HCT116 (cell line): ENCODE measurements at regions not wholly inside any gene's neighbourhood (a gene's known extent, or its start where the extent isn't known, plus 50 kb on each side); places are given as distances from the start of the nearest gene placed in this dataset.

Experiments
- ATAC-seq: fragments of 200-7000 bp; cut with Tn5 transposase; 2 replicates; pipeline ENCODE4 v1.9.1; 2020; ENCODE audit warnings: mild to moderate bottlenecking, moderate library complexity
- BruUV-seq: library from RNA; stranded (reverse); fragments of 400-500 nt; replicated peaks from 2 replicates; lab custom pipeline; 2021; lab: Mats Ljungman, UMichigan
- CTCF ChIA-PET: fragments of 300-600 bp; sonication (Branson Sonifier 250); formaldehyde crosslinking; loops from one replicate; lab custom pipeline; 2021; ENCODE audit warnings: antibody characterized with exemption; lab: Charles Lee
- POLR2A ChIA-PET: fragments of 300-600, 350-600 bp; sonication (Branson Sonifier 250); formaldehyde crosslinking; loops from one replicate; lab custom pipeline; 2021; ENCODE audit warnings: antibody characterized with exemption; lab: Charles Lee
- RAD21 ChIA-PET, 2 experiments: fragments of 300-600 bp; sonication (Branson Sonifier 250); formaldehyde crosslinking; loops; one replicate each; lab custom pipeline; 2023; ENCODE audit warnings: low total read pairs in 2 of 2; ENCODE audit not compliant: uncharacterized antibody in 2 of 2, unreplicated experiment in 2 of 2, low non-redundant PET in 1 of 2; lab: Charles Lee
- DNase-seq: peaks from one replicate; pipeline ENCODE4 v3.0.0-alpha.2; 2010; ENCODE audit warnings: low read depth, low spot score
- H2AFZ ChIP-seq: fragments of 200-600 bp; shearing (Covaris generic), sonication (generic); 2 replicates; pipeline ENCODE4 v1.6.1; 2017; ENCODE audit warnings: low read depth, mixed run types, mixed read lengths, antibody characterized with exemption, low read length; ENCODE audit not compliant: poor library complexity, severe bottlenecking
- H3K27ac ChIP-seq: 2 replicates; pipeline ENCODE4 v1.5.1; 2012; ENCODE audit warnings: low read depth, low read length
- H3K27me3 ChIP-seq: fragments of 200-600 bp; sonication (generic); 2 replicates; pipeline ENCODE4 v1.6.1; 2016; ENCODE audit warnings: mixed run types, low read length, mixed read lengths; ENCODE audit not compliant: insufficient read depth
- H3K36me3 ChIP-seq, 2 experiments: fragments of 200-500 bp in 1 of 2; fragments of 200-600 bp in 1 of 2; sonication (Bioruptor generic) in 1 of 2; sonication (generic) in 1 of 2; 2 replicates each; pipeline versions ENCODE4 v1.5.1 to v1.6.1; 2014 to 2016; ENCODE audit warnings: low read length in 2 of 2, inconsistent platforms in 1 of 2, mixed read lengths in 1 of 2, mixed run types in 1 of 2; ENCODE audit not compliant: insufficient read depth in 2 of 2, control insufficient read depth in 1 of 2
- H3K4me1 ChIP-seq, 2 experiments: fragments of 200-600 bp in 1 of 2; sonication (generic) in 1 of 2; 2 replicates each; pipeline versions ENCODE4 v1.5.1 to v1.6.1; 2012 to 2017; ENCODE audit warnings: low read length in 2 of 2, inconsistent platforms in 1 of 2, mild to moderate bottlenecking in 1 of 2, mixed read lengths in 1 of 2, mixed run types in 1 of 2, moderate library complexity in 1 of 2; ENCODE audit not compliant: insufficient read depth in 2 of 2, control insufficient read depth in 1 of 2
- H3K4me2 ChIP-seq: fragments of 200-600 bp; sonication (generic); 2 replicates; pipeline ENCODE4 v1.6.1; 2017; ENCODE audit warnings: mixed run types, low read length, mixed read lengths
- H3K4me3 ChIP-seq, 2 experiments: fragments of 200-600 bp in 1 of 2; sonication (generic) in 1 of 2; replicated peaks in 1 of 2; 2 replicates each; pipeline ENCODE4 v1.5.1; 2011 to 2016; ENCODE audit warnings: low read length in 2 of 2, control low read depth in 1 of 2, low read depth in 1 of 2, mild to moderate bottlenecking in 1 of 2, mixed read lengths in 1 of 2, mixed run types in 1 of 2
- H3K79me2 ChIP-seq: fragments of 200-600 bp; sonication (generic); 2 replicates; pipeline ENCODE4 v1.6.1; 2017; ENCODE audit warnings: mild to moderate bottlenecking, mixed run types, low read length, moderate library complexity, mixed read lengths; ENCODE audit not compliant: insufficient read depth
- H3K9ac ChIP-seq: fragments of 200-600 bp; sonication (generic); 2 replicates; pipeline ENCODE4 v1.6.1; 2016; ENCODE audit warnings: low read length, mixed read lengths
- H3K9me2 ChIP-seq: fragments of 200-600 bp; sonication (generic), shearing (Covaris generic); 2 replicates; pipeline ENCODE4 v1.6.1; 2017; ENCODE audit warnings: mixed run types, mild to moderate bottlenecking, moderate library complexity; ENCODE audit not compliant: insufficient read depth
- H3K9me3 ChIP-seq, 2 experiments: fragments of 200-500 bp in 1 of 2; fragments of 200-600 bp in 1 of 2; sonication (Bioruptor generic) in 1 of 2; sonication (generic) in 1 of 2; 2 replicates each; pipeline ENCODE4 v1.6.1; 2014 to 2017; ENCODE audit warnings: low read length in 2 of 2, mixed read lengths in 2 of 2, inconsistent platforms in 1 of 2, low read depth in 1 of 2, mild to moderate bottlenecking in 1 of 2, mixed run types in 1 of 2, moderate library complexity in 1 of 2; ENCODE audit not compliant: control insufficient read depth in 1 of 2, insufficient read depth in 1 of 2
- H4K20me1 ChIP-seq: fragments of 200-600 bp; sonication (generic), shearing (Covaris generic); 2 replicates; pipeline ENCODE4 v1.6.1; 2017; ENCODE audit warnings: mixed run types, mild to moderate bottlenecking, moderate library complexity; ENCODE audit not compliant: insufficient read depth
- ATF3 ChIP-seq: IDR thresholded peaks from 2 replicates; pipeline ENCODE4 v1.6.1; 2012
- CBX3 ChIP-seq: IDR thresholded peaks from 2 replicates; pipeline ENCODE4 v1.6.1; 2012; ENCODE audit warnings: low read depth
- CEBPB ChIP-seq: IDR thresholded peaks from 2 replicates; pipeline ENCODE4 v1.6.1; 2012; ENCODE audit warnings: low read depth
- ELF1 ChIP-seq: IDR thresholded peaks from 2 replicates; pipeline ENCODE4 v1.6.1; 2012; ENCODE audit warnings: low read depth, borderline replicate concordance
- EZH2 ChIP-seq: fragments of 200-600 bp; sonication (generic); IDR thresholded peaks from 2 replicates; pipeline ENCODE4 v1.6.1; 2017; ENCODE audit warnings: antibody characterized with exemption, mixed run types
- EZH2phosphoT487 ChIP-seq: fragments of 200-600 bp; IDR thresholded peaks from 2 replicates; pipeline ENCODE4 v1.6.1; 2018; ENCODE audit warnings: antibody characterized with exemption, borderline replicate concordance
- JUND ChIP-seq: IDR thresholded peaks from 2 replicates; pipeline ENCODE4 v1.6.1; 2012
- POLR2A ChIP-seq: IDR thresholded peaks from 2 replicates; pipeline ENCODE4 v1.7.0; 2011; ENCODE audit warnings: borderline replicate concordance; ENCODE audit not compliant: insufficient read depth, insufficient read length; ENCODE audit errors: extremely low read depth
- RAD21 ChIP-seq: IDR thresholded peaks from 2 replicates; pipeline ENCODE4 v1.6.1; 2012; ENCODE audit warnings: low read depth, mild to moderate bottlenecking
- SIN3A ChIP-seq: IDR thresholded peaks from 2 replicates; pipeline ENCODE4 v1.6.1; 2012; ENCODE audit warnings: low read depth
- SRF ChIP-seq: IDR thresholded peaks from 2 replicates; pipeline ENCODE4 v1.6.1; 2012; ENCODE audit warnings: low read depth
- TCF7L2 ChIP-seq: IDR thresholded peaks from 2 replicates; pipeline ENCODE4 v1.7.0; 2011; ENCODE audit warnings: borderline replicate concordance, inconsistent platforms; ENCODE audit not compliant: insufficient read depth, insufficient read length; ENCODE audit errors: extremely low read depth
- YY1 ChIP-seq: IDR thresholded peaks from 2 replicates; pipeline ENCODE4 v1.6.1; 2011; ENCODE audit warnings: low read length, low read depth, moderate library complexity, mild to moderate bottlenecking; ENCODE audit not compliant: insufficient replicate concordance; ENCODE audit errors: extremely low read depth
- ZBTB33 ChIP-seq: IDR thresholded peaks from 2 replicates; pipeline ENCODE4 v1.6.1; 2011; ENCODE audit warnings: mild to moderate bottlenecking, low read length, moderate library complexity; ENCODE audit not compliant: insufficient replicate concordance; ENCODE audit errors: extremely low read depth
- ZFX ChIP-seq: fragments of 450-650 bp; IDR thresholded peaks from 2 replicates; pipeline ENCODE4 v1.6.1; 2017
- ZNF274 ChIP-seq: fragments of 200-500 bp; sonication (Bioruptor generic); IDR thresholded peaks from 2 replicates; pipeline ENCODE4 v1.6.1; 2014; ENCODE audit warnings: mild to moderate bottlenecking, low read depth, low read length, inconsistent platforms
- intact Hi-C: fragments of 100-400 bp; cut with micrococcal nuclease; formaldehyde crosslinking; loops from 2 replicates; pipeline ENCODE4 v1.10.0; 2022
- TF ChIP-seq, protein P1 (sequence below): IDR thresholded peaks from 2 replicates; pipeline ENCODE4 v1.6.1; 2012; ENCODE audit warnings: low read depth

DNA sequence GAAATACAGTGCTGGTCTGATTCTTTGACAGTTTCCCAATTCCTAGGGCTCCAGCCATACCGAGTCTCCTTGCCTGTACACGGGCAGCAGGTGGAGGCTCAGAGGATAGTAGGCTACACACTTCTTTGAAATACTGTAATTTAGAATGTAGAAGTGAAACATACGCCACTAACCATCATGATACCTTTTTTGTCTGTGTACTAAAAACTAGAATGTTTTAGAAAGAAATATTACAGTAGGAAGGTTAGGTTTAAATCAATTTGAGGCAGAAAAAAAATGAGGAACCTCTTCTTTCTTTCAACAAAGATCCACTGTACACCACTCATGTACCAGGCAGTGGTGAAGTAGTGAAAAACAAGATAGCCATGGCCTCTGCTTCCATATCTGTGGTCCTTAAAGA is 354.7 kb downstream of the MCTP2 start:
- ChIA-PET RAD21 (no interaction called here), CTCF (no interaction called here), POLR2A (no interaction called here)
- intact Hi-C loops = loop anchor here (10.0 kb wide), 1 partner anchor 709 kb away; no protein-coding TSS in a partner anchor
- peaks cover 11% of the 10 kb centered on the region for H3K27me3 ChIP-seq
- DNase-seq (no peak), ATAC-seq (no peak)
- no peak for TF ChIP-seq TCF7L2
- TF ChIP-seq ELF1 = no peak
- no peak for TF ChIP-seq EZH2phosphoT487
- no peak for TF ChIP-seq CBX3
- TF ChIP-seq, protein P1, sequence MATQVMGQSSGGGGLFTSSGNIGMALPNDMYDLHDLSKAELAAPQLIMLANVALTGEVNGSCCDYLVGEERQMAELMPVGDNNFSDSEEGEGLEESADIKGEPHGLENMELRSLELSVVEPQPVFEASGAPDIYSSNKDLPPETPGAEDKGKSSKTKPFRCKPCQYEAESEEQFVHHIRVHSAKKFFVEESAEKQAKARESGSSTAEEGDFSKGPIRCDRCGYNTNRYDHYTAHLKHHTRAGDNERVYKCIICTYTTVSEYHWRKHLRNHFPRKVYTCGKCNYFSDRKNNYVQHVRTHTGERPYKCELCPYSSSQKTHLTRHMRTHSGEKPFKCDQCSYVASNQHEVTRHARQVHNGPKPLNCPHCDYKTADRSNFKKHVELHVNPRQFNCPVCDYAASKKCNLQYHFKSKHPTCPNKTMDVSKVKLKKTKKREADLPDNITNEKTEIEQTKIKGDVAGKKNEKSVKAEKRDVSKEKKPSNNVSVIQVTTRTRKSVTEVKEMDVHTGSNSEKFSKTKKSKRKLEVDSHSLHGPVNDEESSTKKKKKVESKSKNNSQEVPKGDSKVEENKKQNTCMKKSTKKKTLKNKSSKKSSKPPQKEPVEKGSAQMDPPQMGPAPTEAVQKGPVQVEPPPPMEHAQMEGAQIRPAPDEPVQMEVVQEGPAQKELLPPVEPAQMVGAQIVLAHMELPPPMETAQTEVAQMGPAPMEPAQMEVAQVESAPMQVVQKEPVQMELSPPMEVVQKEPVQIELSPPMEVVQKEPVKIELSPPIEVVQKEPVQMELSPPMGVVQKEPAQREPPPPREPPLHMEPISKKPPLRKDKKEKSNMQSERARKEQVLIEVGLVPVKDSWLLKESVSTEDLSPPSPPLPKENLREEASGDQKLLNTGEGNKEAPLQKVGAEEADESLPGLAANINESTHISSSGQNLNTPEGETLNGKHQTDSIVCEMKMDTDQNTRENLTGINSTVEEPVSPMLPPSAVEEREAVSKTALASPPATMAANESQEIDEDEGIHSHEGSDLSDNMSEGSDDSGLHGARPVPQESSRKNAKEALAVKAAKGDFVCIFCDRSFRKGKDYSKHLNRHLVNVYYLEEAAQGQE = no peak
- no peak for TF ChIP-seq JUND
- no peak for TF ChIP-seq YY1
- no peak for TF ChIP-seq CEBPB
- TF ChIP-seq ZFX = no peak
- no peak for TF ChIP-seq POLR2A
- no peak for TF ChIP-seq ATF3
- TF ChIP-seq ZBTB33 = no peak
- no peak for TF ChIP-seq SIN3A
- no peak for TF ChIP-seq EZH2
- no peak for TF ChIP-seq ZNF274
- no peak for TF ChIP-seq RAD21
- TF ChIP-seq SRF = no peak
- no peaks in the 10 kb centered on the region for H4K20me1 ChIP-seq
- H3K27ac ChIP-seq = no peak overlapping the region
- no peaks in the 10 kb centered on the region for H3K36me3 ChIP-seq
- no peak overlapping the region for H3K4me3 ChIP-seq
- H3K4me1 ChIP-seq = no peaks in the 10 kb centered on the region
- no peaks in the 10 kb centered on the region for H3K79me2 ChIP-seq
- H2AFZ ChIP-seq = no peak overlapping the region
- H3K4me2 ChIP-seq = no peak overlapping the region
- no peaks in the 10 kb centered on the region for H3K9me3 ChIP-seq
- H3K9me2 ChIP-seq = no peaks in the 10 kb centered on the region
- no peak overlapping the region for H3K9ac ChIP-seq
- no TSS peak for BruUV-seq
